ENCODE measurements at regions not wholly inside any gene's neighbourhood (a gene's known extent, or its start where the extent isn't known, plus 50 kb on each side); places are given as distances from the start of the nearest gene placed in this dataset.

DNA sequence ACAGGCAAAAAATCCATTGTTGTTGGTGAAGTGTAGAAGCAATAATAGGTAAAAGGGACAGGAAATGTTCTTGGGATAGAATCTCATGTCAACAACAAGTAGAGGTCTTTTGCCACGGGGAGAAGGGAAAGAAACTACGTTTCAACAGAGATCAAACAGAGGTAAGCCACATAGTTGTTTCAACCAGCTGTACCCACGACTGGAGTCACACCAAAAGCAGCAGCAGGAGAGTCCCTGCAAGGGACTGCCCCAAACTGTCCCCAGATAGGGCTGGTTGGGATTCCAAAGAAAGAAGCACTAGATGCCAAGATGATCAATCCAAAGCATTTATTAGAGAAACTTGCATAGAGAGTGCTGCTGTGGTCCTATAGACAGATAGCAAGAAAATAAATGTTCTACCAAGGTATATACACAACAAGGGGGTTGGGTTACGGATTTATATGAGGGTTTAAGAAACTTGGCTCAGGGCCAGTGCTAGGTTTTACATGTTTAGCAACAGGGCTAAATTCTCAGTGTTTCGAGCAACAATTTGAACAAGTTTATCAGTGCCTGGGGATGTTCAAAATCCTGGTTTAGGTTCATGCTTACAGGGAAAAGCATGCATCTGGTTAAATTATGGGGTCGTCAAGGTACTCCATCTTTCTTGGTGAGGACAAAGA, 466.5 kb downstream of the MMUT start:
- Mint-ChIP-seq H3K27me3 (ENCODE audit: unreplicated experiment) (no peaks in the 10 kb centered on the region), H3K36me3 (ENCODE audit: unreplicated experiment) (no peaks in the 10 kb centered on the region), H3K27ac (ENCODE audit: unreplicated experiment) (no peak overlapping the region), H3K9me3 (ENCODE audit: unreplicated experiment) (no peaks in the 10 kb centered on the region), H3K4me3 (ENCODE audit: unreplicated experiment) (no peak overlapping the region), H3K4me1 (ENCODE audit: unreplicated experiment) (peaks cover 1% of the 10 kb centered on the region)
- DNase-seq (ENCODE audit: extremely low spot score, unreplicated experiment): no peak
- TF ChIP-seq, protein P1, sequence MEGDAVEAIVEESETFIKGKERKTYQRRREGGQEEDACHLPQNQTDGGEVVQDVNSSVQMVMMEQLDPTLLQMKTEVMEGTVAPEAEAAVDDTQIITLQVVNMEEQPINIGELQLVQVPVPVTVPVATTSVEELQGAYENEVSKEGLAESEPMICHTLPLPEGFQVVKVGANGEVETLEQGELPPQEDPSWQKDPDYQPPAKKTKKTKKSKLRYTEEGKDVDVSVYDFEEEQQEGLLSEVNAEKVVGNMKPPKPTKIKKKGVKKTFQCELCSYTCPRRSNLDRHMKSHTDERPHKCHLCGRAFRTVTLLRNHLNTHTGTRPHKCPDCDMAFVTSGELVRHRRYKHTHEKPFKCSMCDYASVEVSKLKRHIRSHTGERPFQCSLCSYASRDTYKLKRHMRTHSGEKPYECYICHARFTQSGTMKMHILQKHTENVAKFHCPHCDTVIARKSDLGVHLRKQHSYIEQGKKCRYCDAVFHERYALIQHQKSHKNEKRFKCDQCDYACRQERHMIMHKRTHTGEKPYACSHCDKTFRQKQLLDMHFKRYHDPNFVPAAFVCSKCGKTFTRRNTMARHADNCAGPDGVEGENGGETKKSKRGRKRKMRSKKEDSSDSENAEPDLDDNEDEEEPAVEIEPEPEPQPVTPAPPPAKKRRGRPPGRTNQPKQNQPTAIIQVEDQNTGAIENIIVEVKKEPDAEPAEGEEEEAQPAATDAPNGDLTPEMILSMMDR (IDR thresholded peaks at IDR 0.05): no peak

- Mint-ChIP-seq H3K27me3 (ENCODE audit: unreplicated experiment) (no peaks in the 10 kb centered on the region), H3K4me1 (ENCODE audit: unreplicated experiment) (peaks cover 5% of the 10 kb centered on the region), H3K4me3 (ENCODE audit: unreplicated experiment) (no peak overlapping the region), H3K36me3 (ENCODE audit: unreplicated experiment) (no peaks in the 10 kb centered on the region), H3K9me3 (ENCODE audit: unreplicated experiment) (peaks cover 4% of the 10 kb centered on the region), H3K27ac (ENCODE audit: unreplicated experiment) (no peak overlapping the region)
- no peak for DNase-seq (ENCODE audit: extremely low spot score, unreplicated experiment)
- TF ChIP-seq, protein P1 (IDR thresholded peaks at IDR 0.05): no peak
Measured at GRCh38 chr6:48994811-48995210, 468.2 kb downstream of the MMUT start.

DNA sequence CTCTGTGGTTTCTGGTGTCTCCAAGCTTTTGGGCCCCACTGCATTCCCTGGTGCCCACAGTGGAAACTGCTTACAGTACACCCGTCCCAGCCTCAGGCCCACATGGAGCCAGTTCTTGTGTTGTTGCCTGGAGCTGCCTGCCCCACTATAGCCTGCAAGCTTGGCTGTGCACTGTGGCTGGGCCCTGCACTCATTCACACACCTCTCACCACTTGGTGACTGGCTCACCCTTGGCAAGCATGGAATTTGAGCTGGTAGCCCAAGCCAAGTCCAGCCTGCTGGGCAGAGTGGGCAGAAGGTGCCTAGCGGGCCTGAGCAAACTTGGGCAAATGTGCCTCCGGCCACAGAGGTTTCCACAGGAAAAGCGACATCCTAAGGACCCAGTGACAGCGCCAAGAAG, 472.3 kb downstream of the MMUT start:
- H3K36me3 Mint-ChIP-seq (ENCODE audit: unreplicated experiment): no peaks in the 10 kb centered on the region
- H3K27ac Mint-ChIP-seq (ENCODE audit: unreplicated experiment): no peak overlapping the region
- no peak overlapping the region for H3K4me3 Mint-ChIP-seq (ENCODE audit: unreplicated experiment)
- peaks cover 12% of the 10 kb centered on the region for H3K4me1 Mint-ChIP-seq (ENCODE audit: unreplicated experiment)
- no peaks in the 10 kb centered on the region for H3K27me3 Mint-ChIP-seq (ENCODE audit: unreplicated experiment)
- TF ChIP-seq, protein P1 (IDR thresholded peaks at IDR 0.05): no peak
- DNase-seq (ENCODE audit: extremely low spot score, unreplicated experiment): no peak
- H3K9me3 Mint-ChIP-seq (ENCODE audit: unreplicated experiment): peaks cover 18% of the 10 kb centered on the region

DNA sequence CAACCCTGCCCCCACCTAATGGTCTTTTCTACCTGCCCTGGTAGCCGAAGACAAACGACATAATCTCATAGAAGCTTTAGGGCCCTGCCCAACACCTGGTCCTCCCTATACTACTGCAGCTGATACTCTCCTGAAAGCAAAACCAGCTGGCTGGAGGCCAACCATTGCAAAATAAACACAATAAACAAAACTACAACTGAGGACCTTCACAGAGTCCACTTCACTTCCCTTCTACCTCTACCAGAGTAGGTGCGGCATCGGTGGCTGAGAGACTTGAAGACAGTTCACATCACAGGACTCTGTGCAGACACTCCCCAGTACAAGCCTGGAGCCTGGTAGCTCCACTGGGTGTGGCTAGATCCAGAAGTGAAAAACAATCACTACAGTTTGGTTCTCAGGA, 476.2 kb downstream of the MMUT start:
- peaks cover 23% of the 10 kb centered on the region for H3K9me3 Mint-ChIP-seq (ENCODE audit: unreplicated experiment)
- H3K36me3 Mint-ChIP-seq (ENCODE audit: unreplicated experiment): no peaks in the 10 kb centered on the region
- no peaks in the 10 kb centered on the region for H3K27me3 Mint-ChIP-seq (ENCODE audit: unreplicated experiment)
- no peak overlapping the region for H3K4me3 Mint-ChIP-seq (ENCODE audit: unreplicated experiment)
- DNase-seq (ENCODE audit: extremely low spot score, unreplicated experiment): no peak
- peaks cover 12% of the 10 kb centered on the region for H3K4me1 Mint-ChIP-seq (ENCODE audit: unreplicated experiment)
- no peak overlapping the region for H3K27ac Mint-ChIP-seq (ENCODE audit: unreplicated experiment)
- TF ChIP-seq, protein P1 (IDR thresholded peaks at IDR 0.05): no peak

GRCh38 chr6:48986105-48986504, 476.9 kb downstream of the MMUT start:
- no peak overlapping the region for H3K27ac Mint-ChIP-seq (ENCODE audit: unreplicated experiment)
- peaks cover 20% of the 10 kb centered on the region for H3K9me3 Mint-ChIP-seq (ENCODE audit: unreplicated experiment)
- DNase-seq (ENCODE audit: extremely low spot score, unreplicated experiment): peak; percentile 38
- no peaks in the 10 kb centered on the region for H3K27me3 Mint-ChIP-seq (ENCODE audit: unreplicated experiment)
- no peaks in the 10 kb centered on the region for H3K36me3 Mint-ChIP-seq (ENCODE audit: unreplicated experiment)
- peaks cover 9% of the 10 kb centered on the region for H3K4me1 Mint-ChIP-seq (ENCODE audit: unreplicated experiment)
- no peak overlapping the region for H3K4me3 Mint-ChIP-seq (ENCODE audit: unreplicated experiment)
- TF ChIP-seq, protein P1 (IDR thresholded peaks at IDR 0.05): no peak
